HCT116 (cell line): ENCODE measurements at regions not wholly inside any gene's neighbourhood (a gene's known extent, or its start where the extent isn't known, plus 50 kb on each side); places are given as distances from the start of the nearest gene placed in this dataset.

Source experiments
- POLR2A ChIP-seq: IDR thresholded peaks from 2 replicates; pipeline ENCODE4 v1.7.0; 2011; ENCODE audit warnings: borderline replicate concordance; ENCODE audit not compliant: insufficient read depth, insufficient read length; ENCODE audit errors: extremely low read depth
- POLR2AphosphoS5 ChIP-seq: IDR thresholded peaks from 2 replicates; pipeline ENCODE4 v1.6.1; 2011; ENCODE audit warnings: mild to moderate bottlenecking, low read depth, low read length, moderate library complexity
- RAD21 ChIP-seq: IDR thresholded peaks from 2 replicates; pipeline ENCODE4 v1.6.1; 2012; ENCODE audit warnings: low read depth, mild to moderate bottlenecking
- SIN3A ChIP-seq: IDR thresholded peaks from 2 replicates; pipeline ENCODE4 v1.6.1; 2012; ENCODE audit warnings: low read depth
- TCF7L2 ChIP-seq: IDR thresholded peaks from 2 replicates; pipeline ENCODE4 v1.7.0; 2011; ENCODE audit warnings: borderline replicate concordance, inconsistent platforms; ENCODE audit not compliant: insufficient read depth, insufficient read length; ENCODE audit errors: extremely low read depth
- ZNF274 ChIP-seq: fragments of 200-500 bp; sonication (Bioruptor generic); IDR thresholded peaks from 2 replicates; pipeline ENCODE4 v1.6.1; 2014; ENCODE audit warnings: mild to moderate bottlenecking, low read depth, low read length, inconsistent platforms
- TF ChIP-seq, protein P1 (sequence below): IDR thresholded peaks from 2 replicates; pipeline ENCODE4 v1.6.1; 2012; ENCODE audit warnings: low read depth
- TF ChIP-seq, protein P2 (sequence below), 3 experiments: fragments of 200-600 bp in 1 of 3; sonication (generic) in 1 of 3; IDR thresholded peaks in 2 of 3; conservative IDR thresholded peaks in 1 of 3; 2 replicates each; pipeline ENCODE4 v1.5.1; 2012 to 2017; ENCODE audit warnings: low read depth in 2 of 3, low read length in 2 of 3, antibody characterized with exemption in 1 of 3, borderline replicate concordance in 1 of 3, control low read depth in 1 of 3, mild to moderate bottlenecking in 1 of 3, mixed read lengths in 1 of 3, mixed run types in 1 of 3, moderate library complexity in 1 of 3; ENCODE audit not compliant: insufficient read depth in 1 of 3
- TF ChIP-seq, protein P3 (sequence below): IDR thresholded peaks from 2 replicates; pipeline ENCODE4 v1.6.1; 2012
- TF ChIP-seq, protein P4 (sequence below): IDR thresholded peaks from 2 replicates; pipeline ENCODE4 v1.6.1; 2011; ENCODE audit warnings: mild to moderate bottlenecking, low read length, moderate library complexity; ENCODE audit not compliant: insufficient replicate concordance; ENCODE audit errors: extremely low read depth

DNA sequence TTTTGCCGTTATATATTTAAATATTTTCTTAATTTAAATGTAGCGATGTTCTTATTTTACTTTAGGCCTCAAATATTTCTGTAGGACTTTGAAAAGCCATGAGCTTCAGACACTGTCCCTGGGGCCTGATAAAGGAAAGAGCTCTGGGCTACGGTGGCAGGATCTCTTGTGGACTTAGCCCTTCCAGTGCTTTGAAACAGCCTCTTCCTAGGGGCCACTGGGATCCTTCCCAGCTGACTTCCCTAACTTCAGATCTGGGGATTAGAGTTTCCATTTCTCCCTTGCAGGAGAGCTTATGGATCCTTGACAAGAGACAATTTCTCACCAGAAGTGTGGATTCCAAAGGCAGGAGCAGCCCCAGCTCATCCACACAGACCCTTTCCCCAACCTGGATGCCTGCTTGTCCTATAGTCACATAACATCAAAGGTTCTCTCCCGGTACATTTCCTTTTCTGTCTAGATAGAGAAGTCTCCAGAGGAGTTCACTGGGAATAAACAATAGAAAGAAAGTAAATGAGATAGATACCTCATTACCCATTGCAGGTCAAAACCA lies 221.4 kb downstream of the TTC6 start:
- TF ChIP-seq POLR2AphosphoS5 (no peak), TCF7L2 (no peak), POLR2A (no peak), ZNF274 (no peak), SIN3A (no peak), RAD21 (no peak)
- TF ChIP-seq, protein P1, sequence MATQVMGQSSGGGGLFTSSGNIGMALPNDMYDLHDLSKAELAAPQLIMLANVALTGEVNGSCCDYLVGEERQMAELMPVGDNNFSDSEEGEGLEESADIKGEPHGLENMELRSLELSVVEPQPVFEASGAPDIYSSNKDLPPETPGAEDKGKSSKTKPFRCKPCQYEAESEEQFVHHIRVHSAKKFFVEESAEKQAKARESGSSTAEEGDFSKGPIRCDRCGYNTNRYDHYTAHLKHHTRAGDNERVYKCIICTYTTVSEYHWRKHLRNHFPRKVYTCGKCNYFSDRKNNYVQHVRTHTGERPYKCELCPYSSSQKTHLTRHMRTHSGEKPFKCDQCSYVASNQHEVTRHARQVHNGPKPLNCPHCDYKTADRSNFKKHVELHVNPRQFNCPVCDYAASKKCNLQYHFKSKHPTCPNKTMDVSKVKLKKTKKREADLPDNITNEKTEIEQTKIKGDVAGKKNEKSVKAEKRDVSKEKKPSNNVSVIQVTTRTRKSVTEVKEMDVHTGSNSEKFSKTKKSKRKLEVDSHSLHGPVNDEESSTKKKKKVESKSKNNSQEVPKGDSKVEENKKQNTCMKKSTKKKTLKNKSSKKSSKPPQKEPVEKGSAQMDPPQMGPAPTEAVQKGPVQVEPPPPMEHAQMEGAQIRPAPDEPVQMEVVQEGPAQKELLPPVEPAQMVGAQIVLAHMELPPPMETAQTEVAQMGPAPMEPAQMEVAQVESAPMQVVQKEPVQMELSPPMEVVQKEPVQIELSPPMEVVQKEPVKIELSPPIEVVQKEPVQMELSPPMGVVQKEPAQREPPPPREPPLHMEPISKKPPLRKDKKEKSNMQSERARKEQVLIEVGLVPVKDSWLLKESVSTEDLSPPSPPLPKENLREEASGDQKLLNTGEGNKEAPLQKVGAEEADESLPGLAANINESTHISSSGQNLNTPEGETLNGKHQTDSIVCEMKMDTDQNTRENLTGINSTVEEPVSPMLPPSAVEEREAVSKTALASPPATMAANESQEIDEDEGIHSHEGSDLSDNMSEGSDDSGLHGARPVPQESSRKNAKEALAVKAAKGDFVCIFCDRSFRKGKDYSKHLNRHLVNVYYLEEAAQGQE: no peak
- TF ChIP-seq, protein P2, sequence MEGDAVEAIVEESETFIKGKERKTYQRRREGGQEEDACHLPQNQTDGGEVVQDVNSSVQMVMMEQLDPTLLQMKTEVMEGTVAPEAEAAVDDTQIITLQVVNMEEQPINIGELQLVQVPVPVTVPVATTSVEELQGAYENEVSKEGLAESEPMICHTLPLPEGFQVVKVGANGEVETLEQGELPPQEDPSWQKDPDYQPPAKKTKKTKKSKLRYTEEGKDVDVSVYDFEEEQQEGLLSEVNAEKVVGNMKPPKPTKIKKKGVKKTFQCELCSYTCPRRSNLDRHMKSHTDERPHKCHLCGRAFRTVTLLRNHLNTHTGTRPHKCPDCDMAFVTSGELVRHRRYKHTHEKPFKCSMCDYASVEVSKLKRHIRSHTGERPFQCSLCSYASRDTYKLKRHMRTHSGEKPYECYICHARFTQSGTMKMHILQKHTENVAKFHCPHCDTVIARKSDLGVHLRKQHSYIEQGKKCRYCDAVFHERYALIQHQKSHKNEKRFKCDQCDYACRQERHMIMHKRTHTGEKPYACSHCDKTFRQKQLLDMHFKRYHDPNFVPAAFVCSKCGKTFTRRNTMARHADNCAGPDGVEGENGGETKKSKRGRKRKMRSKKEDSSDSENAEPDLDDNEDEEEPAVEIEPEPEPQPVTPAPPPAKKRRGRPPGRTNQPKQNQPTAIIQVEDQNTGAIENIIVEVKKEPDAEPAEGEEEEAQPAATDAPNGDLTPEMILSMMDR (IDR thresholded peaks at IDR 0.05 in 2 of 3, conservative IDR thresholded peaks at IDR 0.05 in 1 of 3; ENCODE audit: borderline replicate concordance in 1 of 3, insufficient read depth in 1 of 3, low read depth in 2 of 3, low read length in 2 of 3): no peak
- TF ChIP-seq, protein P3, sequence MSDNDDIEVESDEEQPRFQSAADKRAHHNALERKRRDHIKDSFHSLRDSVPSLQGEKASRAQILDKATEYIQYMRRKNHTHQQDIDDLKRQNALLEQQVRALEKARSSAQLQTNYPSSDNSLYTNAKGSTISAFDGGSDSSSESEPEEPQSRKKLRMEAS: no peak
- TF ChIP-seq, protein P4, sequence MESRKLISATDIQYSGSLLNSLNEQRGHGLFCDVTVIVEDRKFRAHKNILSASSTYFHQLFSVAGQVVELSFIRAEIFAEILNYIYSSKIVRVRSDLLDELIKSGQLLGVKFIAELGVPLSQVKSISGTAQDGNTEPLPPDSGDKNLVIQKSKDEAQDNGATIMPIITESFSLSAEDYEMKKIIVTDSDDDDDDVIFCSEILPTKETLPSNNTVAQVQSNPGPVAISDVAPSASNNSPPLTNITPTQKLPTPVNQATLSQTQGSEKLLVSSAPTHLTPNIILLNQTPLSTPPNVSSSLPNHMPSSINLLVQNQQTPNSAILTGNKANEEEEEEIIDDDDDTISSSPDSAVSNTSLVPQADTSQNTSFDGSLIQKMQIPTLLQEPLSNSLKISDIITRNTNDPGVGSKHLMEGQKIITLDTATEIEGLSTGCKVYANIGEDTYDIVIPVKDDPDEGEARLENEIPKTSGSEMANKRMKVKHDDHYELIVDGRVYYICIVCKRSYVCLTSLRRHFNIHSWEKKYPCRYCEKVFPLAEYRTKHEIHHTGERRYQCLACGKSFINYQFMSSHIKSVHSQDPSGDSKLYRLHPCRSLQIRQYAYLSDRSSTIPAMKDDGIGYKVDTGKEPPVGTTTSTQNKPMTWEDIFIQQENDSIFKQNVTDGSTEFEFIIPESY: no peak
